BLaER1 (cell line): ENCODE measurements at regions not wholly inside any gene's neighbourhood (a gene's known extent, or its start where the extent isn't known, plus 50 kb on each side); places are given as distances from the start of the nearest gene placed in this dataset.

Experiments used
- H3K27ac ChIP-seq: shearing (Covaris generic); formaldehyde crosslinking; 2 replicates; pipeline ENCODE4 v1.8.1; 2022
- H3K27me3 ChIP-seq: shearing (Covaris generic); formaldehyde crosslinking; 2 replicates; pipeline ENCODE4 v1.8.1; 2022
- H3K36me3 ChIP-seq: shearing (Covaris generic); formaldehyde crosslinking; 2 replicates; pipeline ENCODE4 v1.8.1; 2022
- H3K4me1 ChIP-seq: shearing (Covaris generic); formaldehyde crosslinking; 2 replicates; pipeline ENCODE4 v1.8.1; 2022
- H3K4me2 ChIP-seq: shearing (Covaris generic); formaldehyde crosslinking; 2 replicates; pipeline ENCODE4 v1.8.1; 2022
- H3K4me3 ChIP-seq: shearing (Covaris generic); formaldehyde crosslinking; 2 replicates; pipeline ENCODE4 v1.8.1; 2022
- H3K9ac ChIP-seq: shearing (Covaris generic); formaldehyde crosslinking; 2 replicates; pipeline ENCODE4 v1.8.1; 2022
- H3K9me3 ChIP-seq: shearing (Covaris generic); formaldehyde crosslinking; 2 replicates; pipeline ENCODE4 v1.8.1; 2022
- H4K20me1 ChIP-seq: shearing (Covaris generic); formaldehyde crosslinking; 2 replicates; pipeline ENCODE4 v1.8.1; 2022
- Cebpa-rat ChIP-seq: shearing (Covaris generic); IDR thresholded peaks from 2 replicates; pipeline ENCODE4 v1.8.1; 2022

DNA sequence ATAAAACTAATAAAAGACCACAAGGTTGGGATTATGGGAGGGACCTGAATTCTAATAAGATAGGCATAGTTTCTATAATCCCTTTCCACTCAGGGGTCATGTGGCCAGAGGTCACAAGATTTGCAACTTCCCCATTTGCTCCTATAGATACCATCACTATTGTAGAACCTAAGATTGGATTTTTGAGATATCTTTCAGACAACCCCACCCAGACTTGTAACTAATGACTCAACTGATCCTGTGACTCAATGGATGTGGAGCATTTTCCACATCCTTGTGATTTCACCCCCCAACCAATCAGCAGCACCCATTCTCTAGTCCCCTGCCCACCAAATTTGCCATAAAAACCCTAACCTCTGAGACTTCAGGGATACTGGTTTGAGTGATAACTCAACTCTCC is 51.9 kb upstream of the PIK3AP1 start:
- H3K27ac ChIP-seq, result no peak overlapping the region
- H4K20me1 ChIP-seq, result no peaks in the 10 kb centered on the region
- no peak overlapping the region for H3K9ac ChIP-seq
- H3K4me1 ChIP-seq, result no peaks in the 10 kb centered on the region
- peaks cover 60% of the 10 kb centered on the region for H3K36me3 ChIP-seq
- no peaks in the 10 kb centered on the region for H3K27me3 ChIP-seq
- H3K4me2 ChIP-seq, result no peak overlapping the region
- no peak overlapping the region for H3K4me3 ChIP-seq
- peaks cover 78% of the 10 kb centered on the region for H3K9me3 ChIP-seq
- TF ChIP-seq Cebpa-rat, result no peak

DNA sequence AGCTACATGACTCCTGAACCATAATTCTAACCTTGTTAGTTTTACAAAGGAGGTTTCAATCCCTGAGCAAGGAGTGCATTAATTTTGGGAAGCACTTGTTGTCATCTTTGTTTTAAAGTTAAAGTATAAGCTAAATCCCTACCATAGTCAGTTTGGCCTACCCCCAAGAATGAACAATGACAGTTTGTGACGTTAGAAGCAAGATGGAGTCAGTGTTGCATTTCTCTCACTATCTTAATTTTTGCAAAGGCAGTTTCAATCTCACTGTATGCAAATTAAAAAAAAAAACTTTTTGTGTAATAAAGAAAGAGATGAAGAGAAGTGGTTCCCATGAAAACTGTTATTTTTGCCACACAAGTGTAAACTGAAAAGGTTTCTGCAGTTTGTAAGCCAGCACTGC is 50.7 kb upstream of the PIK3AP1 start:
- H3K36me3 ChIP-seq, result peaks cover 59% of the 10 kb centered on the region
- no peaks in the 10 kb centered on the region for H3K27me3 ChIP-seq

More for the DNA sequence above, 50.7 kb upstream of the PIK3AP1 start:
- Histone ChIP-seq H3K4me2 (no peak overlapping the region), H3K9me3 (peaks cover 75% of the 10 kb centered on the region), H4K20me1 (no peaks in the 10 kb centered on the region), H3K9ac (no peak overlapping the region), H3K27ac (no peak overlapping the region), H3K4me3 (no peak overlapping the region), H3K4me1 (peaks cover 5% of the 10 kb centered on the region)
- TF ChIP-seq Cebpa-rat, result no peak
